K562 (cell line): ENCODE measurements at regions not wholly inside any gene's neighbourhood (a gene's known extent, or its start where the extent isn't known, plus 50 kb on each side); places are given as distances from the start of the nearest gene placed in this dataset.

ENCODE experiments used
- ATAC-seq: fragments of 200-7000 bp; cut with Tn5 transposase; 3 replicates; pipeline ENCODE4 v1.9.1; 2020; ENCODE audit warnings: moderate library complexity
- BruUV-seq: library from RNA; stranded (reverse); fragments of 400-500 nt; replicated peaks from 2 replicates; lab custom pipeline; 2021; lab: Mats Ljungman, UMichigan
- CTCF ChIA-PET: fragments of 300-600 bp; formaldehyde crosslinking; extraction: SDS; loops from one replicate; lab custom pipeline; 2021; ENCODE audit warnings: low intra/inter-chr PET ratio; lab: Yijun Ruan, JAX
- POLR2A ChIA-PET: fragments of 300-600, 350-650 bp; sonication (Branson Sonifier 250); formaldehyde crosslinking; extraction: SDS; loops from one replicate; lab custom pipeline; 2021; ENCODE audit warnings: antibody characterized with exemption, inconsistent platforms; lab: Yijun Ruan, JAX
- DNase-seq, 4 experiments: peaks; one replicate each; pipeline versions ENCODE4 v3.0.0 to v3.0.0-alpha.2; 2011 to 2018; ENCODE audit warnings: low spot score in 3 of 4, mixed read lengths in 3 of 4; ENCODE audit errors: extremely low read depth in 1 of 4
- FAIRE-seq: peaks from 2 replicates; lab custom pipeline; 2011; peaks lifted over from hg19 to GRCh38; lab: Jason Lieb, UNC
- H2AFZ ChIP-seq: 2 replicates; pipeline ENCODE4 v1.6.0; 2011; ENCODE audit warnings: low read depth, low read length, control low read depth, inconsistent platforms
- H3K27ac ChIP-seq: fragments of 200-600 bp; 3 replicates; pipeline ENCODE4 v1.8.0; 2011; ENCODE audit warnings: low read depth, mild to moderate bottlenecking, control low read depth, inconsistent platforms, low read length, moderate library complexity, mixed read lengths; ENCODE audit errors: extremely low read depth
- H3K27me3 ChIP-seq, 2 experiments: fragments of 300-600 bp in 1 of 2; 2 replicates in 1 of 2; 3 replicates in 1 of 2; pipeline versions ENCODE4 v1.6.0 to v1.8.0; 2011; ENCODE audit warnings: inconsistent platforms in 2 of 2, low read length in 2 of 2, mild to moderate bottlenecking in 1 of 2, mixed read lengths in 1 of 2, moderate library complexity in 1 of 2; ENCODE audit not compliant: control insufficient read depth in 2 of 2, insufficient read depth in 2 of 2
- H3K36me3 ChIP-seq: fragments of 300-600 bp; 3 replicates; pipeline ENCODE4 v1.8.0; 2011; ENCODE audit warnings: mild to moderate bottlenecking, low read length, inconsistent platforms; ENCODE audit not compliant: control insufficient read depth, insufficient read depth
- H3K4me1 ChIP-seq, 2 experiments: fragments of 200-600 bp in 1 of 2; replicated peaks in 1 of 2; 2 replicates in 1 of 2; 3 replicates in 1 of 2; pipeline versions ENCODE4 v1.5.1 to v1.8.0; 2011; ENCODE audit warnings: inconsistent platforms in 2 of 2, low read length in 2 of 2, mild to moderate bottlenecking in 1 of 2, mixed read lengths in 1 of 2, moderate library complexity in 1 of 2; ENCODE audit not compliant: control insufficient read depth in 2 of 2, insufficient read depth in 2 of 2
- H3K4me2 ChIP-seq: 2 replicates; pipeline ENCODE4 v1.6.1; 2011; ENCODE audit warnings: low read length, control low read depth, inconsistent platforms, mixed read lengths; ENCODE audit not compliant: insufficient read depth
- H3K4me3 ChIP-seq: fragments of 200-600 bp; sonication (generic), shearing (Covaris generic); 2 replicates; pipeline ENCODE4 v1.5.1; 2016; ENCODE audit warnings: control low read depth, inconsistent platforms
- H3K79me2 ChIP-seq: fragments of 200-600 bp; 3 replicates; pipeline ENCODE4 v1.8.0; 2011; ENCODE audit warnings: low read length, inconsistent platforms; ENCODE audit not compliant: control insufficient read depth, insufficient read depth
- H3K9ac ChIP-seq, 2 experiments: 2 replicates each; pipeline versions ENCODE4 v1.6.0 to v1.6.1; 2011; ENCODE audit warnings: low read depth in 2 of 2, low read length in 2 of 2, control low read depth in 1 of 2, inconsistent platforms in 1 of 2, mild to moderate bottlenecking in 1 of 2, mixed read lengths in 1 of 2; ENCODE audit not compliant: insufficient read depth in 1 of 2
- H3K9me1 ChIP-seq: one replicate; pipeline ENCODE4 v1.6.0; 2011; ENCODE audit warnings: inconsistent platforms, mild to moderate bottlenecking, low read length, moderate library complexity; ENCODE audit not compliant: control insufficient read depth, insufficient read depth
- H3K9me3 ChIP-seq: replicated peaks from 2 replicates; pipeline ENCODE4 v1.5.1; 2011; ENCODE audit warnings: low read depth, low read length, inconsistent platforms; ENCODE audit not compliant: control insufficient read depth, insufficient read depth
- H4K20me1 ChIP-seq: replicated peaks from 2 replicates; pipeline ENCODE4 v1.6.1; 2011; ENCODE audit warnings: low read length, inconsistent platforms, mixed read lengths; ENCODE audit not compliant: control insufficient read depth, insufficient read depth
- ADNP ChIP-seq: fragments of 200-800 bp; sonication (Bioruptor generic); IDR thresholded peaks from 2 replicates; pipeline ENCODE4 v1.6.1; 2016; ENCODE audit warnings: missing genetic modification characterization, missing compliant biosample characterization
- BDP1 ChIP-seq: IDR thresholded peaks from 3 replicates; pipeline ENCODE4 v1.6.1; 2011; ENCODE audit not compliant: insufficient read length, insufficient read depth
- E2F4 ChIP-seq: sonication (generic); formaldehyde crosslinking; IDR thresholded peaks from 2 replicates; pipeline ENCODE4 v1.8.0; 2022; ENCODE audit warnings: mild to moderate bottlenecking, low read depth, missing genetic modification reagents
- STAT5B ChIP-seq: fragments of 250-450 bp; sonication (Bioruptor Pico); IDR thresholded peaks from 2 replicates; pipeline ENCODE4 v1.8.0; 2021; ENCODE audit warnings: mild to moderate bottlenecking, inconsistent platforms
- TAL1 ChIP-seq: fragments of 450-650 bp; IDR thresholded peaks from 2 replicates; pipeline ENCODE4 v1.6.1; 2016; ENCODE audit warnings: mild to moderate bottlenecking
- ZMIZ1 ChIP-seq, 2 experiments: fragments of 150-350 bp in 1 of 2; IDR thresholded peaks; 2 replicates each; pipeline ENCODE4 v1.6.1; 2012 to 2016; ENCODE audit warnings: low read depth in 2 of 2, low read length in 2 of 2, mild to moderate bottlenecking in 1 of 2, moderate library complexity in 1 of 2
- ZNF239 ChIP-seq: fragments of 250-450 bp; sonication (Bioruptor Pico); IDR thresholded peaks from 2 replicates; pipeline ENCODE4 v1.4.0; 2020; ENCODE audit warnings: mild to moderate bottlenecking
- WGBS: fragments of 100-300 bp; shearing (Covaris generic); methylation state at CpG from one replicate; pipeline ENCODE4 v1.1.6; 2016; ENCODE audit warnings: low coverage, mixed read lengths; ENCODE audit not compliant: insufficient coverage; ENCODE audit errors: missing lambda C conversion rate; 5-methylcytosine and 5-hydroxymethylcytosine counted together
- in situ Hi-C: fragments of 300-500 bp; cut with MboI; formaldehyde crosslinking; loops from 4 replicates; pipeline ENCODE4 v1.15.0; 2018; ENCODE audit warnings: inconsistent platforms, mixed read lengths
- intact Hi-C: fragments of 100-400 bp; cut with micrococcal nuclease; formaldehyde crosslinking; loops from 2 replicates; pipeline ENCODE4 v1.14.2; 2022

DNA sequence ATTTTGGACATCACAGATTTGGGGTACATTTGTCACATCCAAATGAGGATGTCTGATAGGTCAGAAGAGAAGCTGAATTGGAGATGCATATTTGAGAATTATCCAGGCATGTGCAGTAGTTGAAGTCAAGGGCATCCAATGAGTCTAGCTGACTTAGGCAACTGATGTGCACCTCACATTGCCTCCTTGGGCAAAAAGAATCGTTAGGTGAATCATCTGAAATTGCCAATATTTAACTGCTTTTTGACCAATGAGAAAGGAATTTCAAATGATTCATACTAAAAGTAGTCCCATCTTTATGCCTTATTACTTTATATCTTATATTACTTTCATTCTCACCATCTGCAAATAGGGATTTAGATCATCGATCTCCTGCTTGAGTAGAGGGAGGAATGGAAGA, 117.7 kb downstream of the CD47 start (continued):
- TF ChIP-seq E2F4 (CRISPR knock-in tag) (no peak), ZMIZ1 (IDR thresholded peaks at IDR 0.05; ENCODE audit: low read depth in 2 of 2, low read length in 2 of 2) (no peak), ZNF239 (CRISPR knock-in tag) (no peak), ADNP (no peak), BDP1 (no peak), STAT5B (CRISPR knock-in tag) (no peak)

DNA sequence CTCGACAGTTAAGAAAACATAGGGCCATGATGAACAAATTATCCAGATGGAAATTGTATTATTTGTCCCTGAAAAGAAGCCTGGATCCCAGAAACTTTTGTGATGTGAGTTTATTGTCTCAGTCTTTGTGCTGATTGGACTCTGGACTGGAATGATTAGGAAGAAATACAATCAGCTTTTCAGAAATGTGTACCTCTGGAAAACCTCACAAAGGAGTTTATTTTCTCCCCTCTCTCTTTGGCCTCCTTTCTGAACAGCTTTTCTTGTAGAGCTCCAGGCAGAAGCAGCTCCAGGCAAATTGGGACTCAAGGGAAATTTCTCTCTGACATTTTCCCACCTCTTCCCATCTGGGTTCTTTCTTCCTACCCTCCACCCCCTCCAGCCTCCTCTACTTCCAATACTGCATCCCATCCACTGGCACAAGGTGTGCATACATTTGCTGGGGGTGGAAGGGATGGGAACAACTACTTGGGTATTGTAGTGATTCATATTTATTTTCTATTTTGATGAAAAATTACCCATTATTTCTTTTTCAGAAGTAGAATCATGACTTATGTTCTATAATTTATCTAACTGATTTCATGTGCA, 119.7 kb downstream of the CD47 start:
- Histone ChIP-seq H3K4me3 (no peak overlapping the region), H4K20me1 (no peaks in the 10 kb centered on the region), H3K27me3 (no peaks in the 10 kb centered on the region; a peak in 2 of 5 replicates), H3K4me1 (no peaks in the 10 kb centered on the region), H3K27ac (no peak overlapping the region), H3K36me3 (no peaks in the 10 kb centered on the region), H3K9me3 (no peaks in the 10 kb centered on the region), H3K9me1 (no peaks in the 10 kb centered on the region), H3K4me2 (no peak overlapping the region), H3K79me2 (no peaks in the 10 kb centered on the region), H3K9ac (no peak overlapping the region), H2AFZ (no peak overlapping the region)
- DNase-seq (no peak), FAIRE-seq (no peak), ATAC-seq (no peak)
- CTCF ChIA-PET: no interaction called here
- WGBS: 0% methylated on average over 1 of the region's 1 CpG
- BruUV-seq: no TSS peak
- POLR2A ChIA-PET: no interaction called here
- intact Hi-C loops (no loop called here), in situ Hi-C loops (no loop called here)
- no peak for TF ChIP-seq TAL1
